HEK293 (cell line): ENCODE measurements at regions not wholly inside any gene's neighbourhood (a gene's known extent, or its start where the extent isn't known, plus 50 kb on each side); places are given as distances from the start of the nearest gene placed in this dataset.

Source experiments
- ELK4 ChIP-seq: IDR thresholded peaks from 2 replicates; pipeline ENCODE4 v1.6.1; 2011; ENCODE audit warnings: mild to moderate bottlenecking, low read depth, low read length, borderline replicate concordance
- REST ChIP-seq: fragments of 450-650 bp; formaldehyde crosslinking; IDR thresholded peaks from 2 replicates; pipeline ENCODE4 v1.5.1; 2016; ENCODE audit warnings: missing biosample characterization, missing genetic modification characterization
- SETDB1 ChIP-seq: IDR thresholded peaks from one replicate; pipeline ENCODE4 v1.6.1; 2017; ENCODE audit warnings: mild to moderate bottlenecking, low read length, moderate library complexity, mixed read lengths; ENCODE audit not compliant: insufficient read length
- ZSCAN5A ChIP-seq: fragments of 450-650 bp; formaldehyde crosslinking; IDR thresholded peaks from 2 replicates; pipeline ENCODE4 v1.5.1; 2016; ENCODE audit warnings: missing biosample characterization, missing genetic modification characterization
- TF ChIP-seq, protein P1 (sequence below): fragments of 450-650 bp; formaldehyde crosslinking; IDR thresholded peaks from 2 replicates; pipeline ENCODE4 v1.5.1; 2016; ENCODE audit warnings: missing biosample characterization, missing genetic modification characterization
- TF ChIP-seq, protein P2 (sequence below): fragments of 450-650 bp; formaldehyde crosslinking; IDR thresholded peaks from 2 replicates; pipeline ENCODE4 v1.5.1; 2016; ENCODE audit warnings: missing biosample characterization, missing genetic modification characterization

GRCh38 chrX:7545564-7545963 lies 297.4 kb upstream of the VCX start:
- TF ChIP-seq SETDB1 (no peak), REST (tag by site-specific recombination) (no peak), ZSCAN5A (tag by site-specific recombination) (no peak), ELK4 (no peak)
- TF ChIP-seq, protein P1, sequence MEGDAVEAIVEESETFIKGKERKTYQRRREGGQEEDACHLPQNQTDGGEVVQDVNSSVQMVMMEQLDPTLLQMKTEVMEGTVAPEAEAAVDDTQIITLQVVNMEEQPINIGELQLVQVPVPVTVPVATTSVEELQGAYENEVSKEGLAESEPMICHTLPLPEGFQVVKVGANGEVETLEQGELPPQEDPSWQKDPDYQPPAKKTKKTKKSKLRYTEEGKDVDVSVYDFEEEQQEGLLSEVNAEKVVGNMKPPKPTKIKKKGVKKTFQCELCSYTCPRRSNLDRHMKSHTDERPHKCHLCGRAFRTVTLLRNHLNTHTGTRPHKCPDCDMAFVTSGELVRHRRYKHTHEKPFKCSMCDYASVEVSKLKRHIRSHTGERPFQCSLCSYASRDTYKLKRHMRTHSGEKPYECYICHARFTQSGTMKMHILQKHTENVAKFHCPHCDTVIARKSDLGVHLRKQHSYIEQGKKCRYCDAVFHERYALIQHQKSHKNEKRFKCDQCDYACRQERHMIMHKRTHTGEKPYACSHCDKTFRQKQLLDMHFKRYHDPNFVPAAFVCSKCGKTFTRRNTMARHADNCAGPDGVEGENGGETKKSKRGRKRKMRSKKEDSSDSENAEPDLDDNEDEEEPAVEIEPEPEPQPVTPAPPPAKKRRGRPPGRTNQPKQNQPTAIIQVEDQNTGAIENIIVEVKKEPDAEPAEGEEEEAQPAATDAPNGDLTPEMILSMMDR (tag by site-specific recombination) = no peak
- TF ChIP-seq, protein P2, sequence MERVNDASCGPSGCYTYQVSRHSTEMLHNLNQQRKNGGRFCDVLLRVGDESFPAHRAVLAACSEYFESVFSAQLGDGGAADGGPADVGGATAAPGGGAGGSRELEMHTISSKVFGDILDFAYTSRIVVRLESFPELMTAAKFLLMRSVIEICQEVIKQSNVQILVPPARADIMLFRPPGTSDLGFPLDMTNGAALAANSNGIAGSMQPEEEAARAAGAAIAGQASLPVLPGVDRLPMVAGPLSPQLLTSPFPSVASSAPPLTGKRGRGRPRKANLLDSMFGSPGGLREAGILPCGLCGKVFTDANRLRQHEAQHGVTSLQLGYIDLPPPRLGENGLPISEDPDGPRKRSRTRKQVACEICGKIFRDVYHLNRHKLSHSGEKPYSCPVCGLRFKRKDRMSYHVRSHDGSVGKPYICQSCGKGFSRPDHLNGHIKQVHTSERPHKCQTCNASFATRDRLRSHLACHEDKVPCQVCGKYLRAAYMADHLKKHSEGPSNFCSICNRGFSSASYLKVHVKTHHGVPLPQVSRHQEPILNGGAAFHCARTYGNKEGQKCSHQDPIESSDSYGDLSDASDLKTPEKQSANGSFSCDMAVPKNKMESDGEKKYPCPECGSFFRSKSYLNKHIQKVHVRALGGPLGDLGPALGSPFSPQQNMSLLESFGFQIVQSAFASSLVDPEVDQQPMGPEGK = no peak
